Esophagus muscularis mucosa (tissue), 4 donors: ENCODE measurements at regions not wholly inside any gene's neighbourhood (a gene's known extent, or its start where the extent isn't known, plus 50 kb on each side); places are given as distances from the start of the nearest gene placed in this dataset.

Experiments used
- EP300 ChIP-seq: sonication (generic); formaldehyde crosslinking; IDR thresholded peaks from one replicate; pipeline ENCODE4 v1.6.1; 2017; ENCODE audit warnings: antibody characterized with exemption
- POLR2A ChIP-seq: fragments of 450-650 bp; IDR thresholded peaks from one replicate; pipeline ENCODE4 v1.6.1; 2017; ENCODE audit warnings: antibody characterized with exemption, moderate library complexity, mild to moderate bottlenecking, low read depth
- POLR2AphosphoS5 ChIP-seq, 2 donors: sonication (generic); formaldehyde crosslinking; IDR thresholded peaks; one replicate each; pipeline ENCODE4 v1.6.1; 2017; ENCODE audit warnings: antibody characterized with exemption in 2 of 2
- TF ChIP-seq, protein P1 (sequence below), 3 experiments: fragments of 200-600 bp in 2 of 3; fragments of 450-650 bp in 1 of 3; sonication (generic) in 2 of 3; IDR thresholded peaks; one replicate each; pipeline ENCODE4 v1.5.1; 2017 to 2019; ENCODE audit warnings: antibody characterized with exemption in 3 of 3, mild to moderate bottlenecking in 2 of 3, moderate library complexity in 1 of 3

GRCh38 chr14:103260629-103261124 lies 73.4 kb upstream of the EIF5 start:
- TF ChIP-seq POLR2AphosphoS5 (IDR thresholded peaks at IDR 0.05): no peak
- TF ChIP-seq, protein P1, sequence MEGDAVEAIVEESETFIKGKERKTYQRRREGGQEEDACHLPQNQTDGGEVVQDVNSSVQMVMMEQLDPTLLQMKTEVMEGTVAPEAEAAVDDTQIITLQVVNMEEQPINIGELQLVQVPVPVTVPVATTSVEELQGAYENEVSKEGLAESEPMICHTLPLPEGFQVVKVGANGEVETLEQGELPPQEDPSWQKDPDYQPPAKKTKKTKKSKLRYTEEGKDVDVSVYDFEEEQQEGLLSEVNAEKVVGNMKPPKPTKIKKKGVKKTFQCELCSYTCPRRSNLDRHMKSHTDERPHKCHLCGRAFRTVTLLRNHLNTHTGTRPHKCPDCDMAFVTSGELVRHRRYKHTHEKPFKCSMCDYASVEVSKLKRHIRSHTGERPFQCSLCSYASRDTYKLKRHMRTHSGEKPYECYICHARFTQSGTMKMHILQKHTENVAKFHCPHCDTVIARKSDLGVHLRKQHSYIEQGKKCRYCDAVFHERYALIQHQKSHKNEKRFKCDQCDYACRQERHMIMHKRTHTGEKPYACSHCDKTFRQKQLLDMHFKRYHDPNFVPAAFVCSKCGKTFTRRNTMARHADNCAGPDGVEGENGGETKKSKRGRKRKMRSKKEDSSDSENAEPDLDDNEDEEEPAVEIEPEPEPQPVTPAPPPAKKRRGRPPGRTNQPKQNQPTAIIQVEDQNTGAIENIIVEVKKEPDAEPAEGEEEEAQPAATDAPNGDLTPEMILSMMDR (IDR thresholded peaks at IDR 0.05): no peak
- no peak for TF ChIP-seq POLR2A
- no peak for TF ChIP-seq EP300
